RWPE2 (cell line): ENCODE measurements at regions not wholly inside any gene's neighbourhood (a gene's known extent, or its start where the extent isn't known, plus 50 kb on each side); places are given as distances from the start of the nearest gene placed in this dataset.

Source experiments
- ATAC-seq: fragments of 200-7000 bp; cut with Tn5 transposase; 3 replicates; pipeline ENCODE4 v1.9.1; 2021; ENCODE audit warnings: low read depth
- DNase-seq: peaks from one replicate; pipeline ENCODE4 v3.0.0-alpha.2; 2020; ENCODE audit warnings: low spot score
- H3K27ac ChIP-seq: fragments of 450-650 bp; 2 replicates; pipeline ENCODE4 v1.5.1; 2017; ENCODE audit warnings: mild to moderate bottlenecking; ENCODE audit not compliant: poor library complexity, severe bottlenecking
- H3K27me3 ChIP-seq: fragments of 250-450 bp; sonication (Bioruptor Pico); 2 replicates; pipeline ENCODE4 v1.5.1; 2021; ENCODE audit warnings: mild to moderate bottlenecking, moderate library complexity; ENCODE audit not compliant: insufficient read depth, poor library complexity, severe bottlenecking
- H3K36me3 ChIP-seq: fragments of 250-450 bp; sonication (Bioruptor Pico); 2 replicates; pipeline ENCODE4 v1.5.1; 2020; ENCODE audit warnings: low read depth, mild to moderate bottlenecking, moderate library complexity
- H3K4me1 ChIP-seq: fragments of 250-450 bp; sonication (Bioruptor Pico); 2 replicates; pipeline ENCODE4 v1.5.1; 2021; ENCODE audit warnings: mild to moderate bottlenecking, moderate library complexity; ENCODE audit not compliant: insufficient read depth, poor library complexity, severe bottlenecking
- H3K4me3 ChIP-seq: fragments of 250-450 bp; sonication (Bioruptor Pico); 2 replicates; pipeline ENCODE4 v1.5.1; 2021; ENCODE audit warnings: mild to moderate bottlenecking, moderate library complexity; ENCODE audit not compliant: severe bottlenecking
- H3K9me3 ChIP-seq: fragments of 250-450 bp; sonication (Bioruptor Pico); 2 replicates; pipeline ENCODE4 v1.5.1; 2021; ENCODE audit warnings: mild to moderate bottlenecking, moderate library complexity; ENCODE audit not compliant: severe bottlenecking
- TF ChIP-seq, protein P1 (sequence below): fragments of 450-650 bp; IDR thresholded peaks from one replicate; pipeline ENCODE4 v1.5.1; 2017; ENCODE audit warnings: mild to moderate bottlenecking, moderate library complexity; ENCODE audit not compliant: poor library complexity, severe bottlenecking

GRCh38 chr10:55368467-55368866 is 567.4 kb upstream of the PCDH15 start:
- Histone ChIP-seq H3K4me3 (no peak overlapping the region), H3K4me1 (no peaks in the 10 kb centered on the region), H3K9me3 (no peaks in the 10 kb centered on the region), H3K27me3 (no peaks in the 10 kb centered on the region), H3K36me3 (no peaks in the 10 kb centered on the region), H3K27ac (no peak overlapping the region)
- DNase-seq (no peak), ATAC-seq (no peak)
- TF ChIP-seq, protein P1, sequence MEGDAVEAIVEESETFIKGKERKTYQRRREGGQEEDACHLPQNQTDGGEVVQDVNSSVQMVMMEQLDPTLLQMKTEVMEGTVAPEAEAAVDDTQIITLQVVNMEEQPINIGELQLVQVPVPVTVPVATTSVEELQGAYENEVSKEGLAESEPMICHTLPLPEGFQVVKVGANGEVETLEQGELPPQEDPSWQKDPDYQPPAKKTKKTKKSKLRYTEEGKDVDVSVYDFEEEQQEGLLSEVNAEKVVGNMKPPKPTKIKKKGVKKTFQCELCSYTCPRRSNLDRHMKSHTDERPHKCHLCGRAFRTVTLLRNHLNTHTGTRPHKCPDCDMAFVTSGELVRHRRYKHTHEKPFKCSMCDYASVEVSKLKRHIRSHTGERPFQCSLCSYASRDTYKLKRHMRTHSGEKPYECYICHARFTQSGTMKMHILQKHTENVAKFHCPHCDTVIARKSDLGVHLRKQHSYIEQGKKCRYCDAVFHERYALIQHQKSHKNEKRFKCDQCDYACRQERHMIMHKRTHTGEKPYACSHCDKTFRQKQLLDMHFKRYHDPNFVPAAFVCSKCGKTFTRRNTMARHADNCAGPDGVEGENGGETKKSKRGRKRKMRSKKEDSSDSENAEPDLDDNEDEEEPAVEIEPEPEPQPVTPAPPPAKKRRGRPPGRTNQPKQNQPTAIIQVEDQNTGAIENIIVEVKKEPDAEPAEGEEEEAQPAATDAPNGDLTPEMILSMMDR = no peak

DNA sequence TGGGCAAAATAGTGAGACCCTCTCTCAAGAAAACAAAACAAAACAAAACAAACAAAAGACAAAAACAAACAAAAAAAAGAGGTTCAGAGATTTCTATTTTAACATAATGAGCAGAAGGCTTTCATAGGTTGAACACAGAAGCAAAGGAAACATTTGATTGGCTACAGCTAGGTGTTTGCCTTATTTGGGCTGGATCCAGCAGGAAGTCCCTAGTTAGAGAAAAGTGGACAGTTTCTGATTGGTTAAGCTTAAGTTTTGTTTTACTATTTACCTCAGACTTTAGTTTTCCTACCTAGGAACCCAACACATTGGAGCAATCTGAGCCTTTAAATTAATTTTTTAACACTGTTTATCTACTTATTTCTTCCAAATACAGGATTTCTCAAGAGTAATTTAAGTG is 566.5 kb upstream of the PCDH15 start:
- ATAC-seq (no peak), DNase-seq (no peak)
- Histone ChIP-seq H3K36me3 (no peaks in the 10 kb centered on the region), H3K27ac (no peak overlapping the region), H3K27me3 (no peaks in the 10 kb centered on the region), H3K4me1 (no peaks in the 10 kb centered on the region), H3K4me3 (no peak overlapping the region), H3K9me3 (no peaks in the 10 kb centered on the region)
- TF ChIP-seq, protein P1 = no peak

DNA sequence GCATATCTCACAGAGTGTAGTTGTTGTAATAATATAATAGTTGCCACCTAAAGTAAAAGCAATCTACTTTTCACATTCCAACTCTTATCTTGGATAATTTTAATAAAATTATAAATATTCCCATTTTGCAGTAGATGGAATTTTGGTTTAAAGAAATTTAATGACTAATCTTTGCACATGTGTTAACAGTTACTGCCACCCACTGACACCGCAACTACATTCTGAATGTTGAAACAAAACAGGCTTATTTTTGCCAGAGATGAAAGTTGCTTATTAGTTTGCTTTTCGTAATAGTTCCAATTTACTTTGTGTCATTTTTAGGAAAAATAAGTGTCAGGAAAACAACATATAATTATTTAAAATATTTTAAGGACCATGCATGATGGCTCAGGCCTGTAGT is 557.5 kb upstream of the PCDH15 start:
- ATAC-seq (no peak), DNase-seq (no peak)
- Histone ChIP-seq H3K4me1 (no peaks in the 10 kb centered on the region), H3K27me3 (peaks cover 5% of the 10 kb centered on the region), H3K4me3 (no peak overlapping the region), H3K36me3 (no peaks in the 10 kb centered on the region), H3K9me3 (no peaks in the 10 kb centered on the region), H3K27ac (no peak overlapping the region)
- TF ChIP-seq, protein P1 = no peak

- H3K27me3 ChIP-seq = peaks cover 5% of the 10 kb centered on the region
- no peak overlapping the region for H3K4me3 ChIP-seq
- ATAC-seq (no peak; the same call in 2 of the 3 replicates), DNase-seq (no peak)
- TF ChIP-seq, protein P1 = no peak
- no peak overlapping the region for H3K27ac ChIP-seq
- H3K36me3 ChIP-seq = no peaks in the 10 kb centered on the region
- no peaks in the 10 kb centered on the region for H3K9me3 ChIP-seq
- no peaks in the 10 kb centered on the region for H3K4me1 ChIP-seq
Observed at GRCh38 chr10:55353414-55353813, 552.4 kb upstream of the PCDH15 start.

DNA sequence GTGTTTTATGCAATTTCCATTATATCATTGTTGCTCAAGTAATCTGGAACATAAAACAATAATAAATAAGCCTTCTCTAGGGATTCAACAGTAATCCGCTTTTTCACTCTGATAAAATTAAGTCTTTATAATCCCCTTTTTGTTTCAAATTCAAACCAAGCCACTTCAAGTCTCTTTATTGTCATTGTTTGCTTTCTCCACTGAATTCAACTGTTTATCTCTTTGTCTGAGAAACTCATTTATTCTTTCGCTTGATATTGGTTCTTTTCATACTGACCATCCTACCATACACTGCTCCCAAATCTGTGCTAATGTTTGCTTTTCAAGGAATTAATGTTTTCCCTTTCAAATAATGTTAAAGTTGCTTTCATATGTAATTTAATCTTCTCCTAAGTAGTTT is 550.4 kb upstream of the PCDH15 start:
- H3K27me3 ChIP-seq = peaks cover 5% of the 10 kb centered on the region
- no peaks in the 10 kb centered on the region for H3K9me3 ChIP-seq
- no peaks in the 10 kb centered on the region for H3K36me3 ChIP-seq
- ATAC-seq (no peak), DNase-seq (no peak)
- H3K27ac ChIP-seq = no peak overlapping the region
- no peak overlapping the region for H3K4me3 ChIP-seq
- no peaks in the 10 kb centered on the region for H3K4me1 ChIP-seq
- TF ChIP-seq, protein P1 = no peak
